ENCODE measurements at regions not wholly inside any gene's neighbourhood (a gene's known extent, or its start where the extent isn't known, plus 50 kb on each side); places are given as distances from the start of the nearest gene placed in this dataset.

- no peak for DNase-seq
Observed at GRCh38 chr5:164881442-164881841, 1376.0 kb downstream of the MAT2B start.

- no peak for DNase-seq
Observed at GRCh38 chr5:164885179-164885578, 1379.8 kb downstream of the MAT2B start.

GRCh38 chr5:164893071-164893470 is 1387.7 kb downstream of the MAT2B start:
- no peak for DNase-seq

GRCh38 chr5:164898705-164899104 is 1393.3 kb downstream of the MAT2B start:
- no peak for DNase-seq

GRCh38 chr5:164909673-164910072 is 1404.3 kb downstream of the MAT2B start:
- DNase-seq: no peak

- no peak for DNase-seq
Observed at GRCh38 chr5:164921722-164922121, 1416.3 kb downstream of the MAT2B start.

- DNase-seq: no peak
Observed at GRCh38 chr5:164934039-164934438, 1428.6 kb downstream of the MAT2B start.

GRCh38 chr5:164934561-164934960 is 1429.1 kb downstream of the MAT2B start:
- no peak for DNase-seq

GRCh38 chr5:164941132-164941531 is 1435.7 kb downstream of the MAT2B start:
- DNase-seq: no peak

- no peak for DNase-seq
Observed at GRCh38 chr5:164950927-164951326, 1445.5 kb downstream of the MAT2B start.

- no peak for DNase-seq
Observed at GRCh38 chr5:164951570-164951969, 1446.2 kb downstream of the MAT2B start.

GRCh38 chr5:164958688-164959087 is 1453.3 kb downstream of the MAT2B start:
- DNase-seq: no peak

GRCh38 chr5:164959761-164960160 is 1454.3 kb downstream of the MAT2B start:
- no peak for DNase-seq

GRCh38 chr5:164962329-164962961 is 1457.0 kb downstream of the MAT2B start:
- DNase-seq: no peak

GRCh38 chr5:164966611-164967010 is 1461.2 kb downstream of the MAT2B start:
- DNase-seq: no peak

GRCh38 chr5:164967354-164967753 is 1461.9 kb downstream of the MAT2B start:
- DNase-seq: no peak

- no peak for DNase-seq
Observed at GRCh38 chr5:164972973-164973372, 1467.6 kb downstream of the MAT2B start.

- no peak for DNase-seq
Observed at GRCh38 chr5:164975986-164976385, 1470.6 kb downstream of the MAT2B start.

- DNase-seq: no peak
Observed at GRCh38 chr5:164980480-164980879, 1475.1 kb downstream of the MAT2B start.

- no peak for DNase-seq
Observed at GRCh38 chr5:164998142-164998541, 1492.7 kb downstream of the MAT2B start.

GRCh38 chr5:164998590-164998989 is 1493.2 kb downstream of the MAT2B start:
- no peak for DNase-seq

GRCh38 chr5:165000479-165001190 is 1495.2 kb downstream of the MAT2B start:
- DNase-seq: no peak

- DNase-seq: no peak
Observed at GRCh38 chr5:165003283-165003682, 1497.9 kb downstream of the MAT2B start.

GRCh38 chr5:165004175-165004574 is 1498.8 kb downstream of the MAT2B start:
- no peak for DNase-seq

Measured in right kidney (tissue), 1 donor.